HuH-7 (cell line): ENCODE measurements at regions not wholly inside any gene's neighbourhood (a gene's known extent, or its start where the extent isn't known, plus 50 kb on each side); places are given as distances from the start of the nearest gene placed in this dataset.
"Not testable (repeated sequence)": the region's sequence is repeated elsewhere in the genome, so short reads cannot be mapped to it uniquely, and the experiment has no call there.

Experiments
- DNase-seq: peaks from one replicate; pipeline ENCODE4 v3.0.0; 2011; ENCODE audit warnings: low spot score

DNA sequence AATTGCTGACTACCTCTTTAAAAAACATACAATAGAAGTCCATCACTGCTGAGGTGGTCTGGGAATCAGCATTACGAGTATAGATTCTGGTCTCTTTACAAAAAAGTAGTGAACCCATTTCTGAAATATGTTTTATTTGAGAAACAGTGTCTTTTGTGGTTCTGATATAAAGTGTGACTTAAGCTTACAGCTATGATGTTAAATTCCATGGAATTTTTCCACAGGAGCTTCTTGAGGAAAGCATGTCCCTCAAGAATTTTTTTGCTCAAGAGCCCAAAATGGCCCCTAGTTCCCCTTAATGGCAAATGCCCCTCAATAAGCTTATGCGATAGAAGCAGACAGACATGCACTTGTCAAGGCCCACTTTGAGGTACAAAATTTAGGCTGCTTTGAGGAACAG, 265.7 kb downstream of the FAM170A start:
- DNase-seq, result no peak

DNA sequence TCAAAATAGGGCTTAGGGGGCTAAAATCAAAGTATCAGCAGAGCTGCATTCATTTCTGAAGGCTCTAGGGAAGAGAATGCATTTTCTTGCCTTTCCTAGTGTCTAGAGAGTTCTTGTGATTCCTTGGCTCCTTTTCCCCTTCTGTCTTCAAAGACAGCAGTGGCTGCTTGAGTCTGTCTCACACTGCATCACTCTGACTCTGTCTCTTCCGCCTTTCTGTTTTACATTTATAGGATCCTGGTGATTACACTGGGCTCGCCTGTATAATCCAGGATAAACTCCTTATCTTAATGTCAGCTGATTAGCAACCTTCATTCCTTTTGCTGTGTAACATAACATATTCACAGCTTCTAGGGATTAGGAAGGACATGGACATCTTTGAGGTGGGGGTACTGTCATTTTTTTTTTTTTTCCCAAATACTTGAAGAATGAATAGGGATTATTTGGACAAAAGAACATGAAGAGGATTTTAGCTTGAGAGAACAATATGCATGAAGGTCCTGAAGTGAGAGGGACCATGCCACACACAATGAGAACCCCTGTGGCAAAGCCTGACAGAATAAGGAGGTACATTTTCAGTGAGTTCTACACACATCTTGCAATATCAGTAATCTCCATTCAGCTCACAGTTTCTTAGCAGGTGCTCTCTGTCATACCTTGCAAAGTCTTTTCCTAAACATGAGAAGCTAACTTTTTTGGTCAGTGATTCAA, 267.6 kb downstream of the FAM170A start:
- DNase-seq, result no peak

DNA sequence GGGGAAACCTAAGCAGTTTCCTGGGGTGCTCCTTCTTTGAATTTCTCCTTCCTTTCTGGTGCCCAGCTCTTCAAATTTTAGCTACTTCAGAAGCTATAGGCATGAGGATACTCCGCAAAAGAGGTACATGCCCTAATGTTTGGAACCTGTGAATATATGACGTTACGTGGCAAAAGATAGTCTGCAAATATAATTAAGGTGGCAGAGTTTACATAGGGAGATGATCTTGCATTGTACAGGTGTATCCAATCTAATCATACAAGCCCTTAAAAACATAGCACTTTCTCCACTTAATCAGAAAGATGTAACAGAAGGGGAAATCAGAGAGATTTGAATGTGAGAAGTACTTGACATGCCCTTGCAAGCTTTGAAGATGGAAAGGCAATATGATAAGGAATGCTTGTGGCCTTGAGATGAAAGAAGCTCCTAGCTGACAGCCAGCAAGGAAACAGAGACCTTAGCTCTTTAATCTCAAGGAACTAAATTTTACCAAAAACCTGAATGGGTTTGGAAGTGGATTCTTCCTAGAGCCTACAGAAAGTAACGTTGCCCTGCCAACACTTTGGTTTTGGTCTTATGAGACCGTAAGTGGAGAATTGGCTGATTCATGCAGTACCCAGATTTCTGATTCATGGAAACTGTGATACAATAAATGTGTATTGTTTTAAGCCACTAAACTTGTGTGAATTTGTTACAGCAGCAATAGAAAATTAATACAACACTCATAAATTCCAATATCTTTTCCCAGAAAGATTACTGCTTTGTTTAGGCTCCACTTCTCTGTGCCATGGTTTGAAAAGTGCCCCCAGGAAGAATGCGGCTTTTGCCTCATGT, 268.4 kb downstream of the FAM170A start:
- no peak for DNase-seq

DNA sequence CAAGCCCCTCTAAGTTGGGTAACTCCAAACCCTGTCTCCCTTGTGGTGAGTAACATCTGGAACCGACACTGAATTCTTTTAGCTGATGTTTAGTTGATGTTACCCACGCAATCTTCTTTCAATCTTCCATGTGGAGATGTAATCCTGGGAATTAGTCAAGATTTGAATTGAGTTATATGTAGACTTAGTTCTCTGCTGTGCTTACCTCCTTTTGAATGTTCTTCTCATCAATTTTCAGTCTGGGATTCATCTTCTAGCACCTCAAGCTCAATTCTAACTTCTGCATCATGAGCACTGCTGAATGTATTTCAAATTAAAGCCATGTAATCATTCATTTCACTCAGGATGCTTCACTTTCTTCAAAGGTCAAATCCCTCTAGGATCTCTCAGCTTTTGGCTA, 270.6 kb downstream of the FAM170A start:
- no peak for DNase-seq

DNA sequence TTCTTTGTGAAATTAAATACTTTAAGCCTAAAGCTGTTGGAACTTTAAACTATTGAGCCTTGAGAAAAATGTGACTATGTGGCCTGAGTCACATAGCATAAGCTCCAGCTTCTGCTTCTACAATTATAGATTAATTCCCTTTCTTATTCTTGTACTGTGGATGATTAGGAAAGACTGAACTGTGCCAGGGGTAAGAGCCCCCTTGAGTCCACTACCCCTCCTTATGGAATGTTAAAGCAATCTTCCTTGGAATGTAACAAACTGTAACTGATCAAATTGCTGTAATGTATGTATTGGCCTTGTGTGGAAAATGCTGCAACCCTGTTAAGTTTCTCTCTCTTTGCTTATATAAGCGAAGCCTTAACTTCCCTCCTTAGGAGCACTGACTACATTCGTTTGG, 273.2 kb downstream of the FAM170A start:
- no peak for DNase-seq

DNA sequence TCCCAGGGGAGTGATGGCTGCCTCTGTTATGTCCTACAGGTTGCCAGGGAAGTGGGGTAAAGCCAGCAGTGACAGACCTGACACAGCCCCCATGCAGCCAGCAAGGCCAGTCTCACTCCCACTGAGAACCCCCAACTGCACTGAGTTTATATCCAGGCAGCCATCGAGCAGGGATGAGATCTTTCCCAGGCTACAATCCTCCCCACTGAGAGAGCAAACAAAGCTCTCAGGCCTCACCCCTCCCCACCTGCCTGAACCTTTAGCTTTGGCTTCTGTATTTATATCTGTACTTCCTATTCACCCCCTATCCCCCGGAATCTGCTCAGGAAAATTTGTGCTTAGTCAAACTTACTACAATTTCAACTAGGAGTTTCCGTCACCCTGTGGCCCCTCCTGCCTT, 284.1 kb downstream of the FAM170A start:
- DNase-seq, result no peak

DNA sequence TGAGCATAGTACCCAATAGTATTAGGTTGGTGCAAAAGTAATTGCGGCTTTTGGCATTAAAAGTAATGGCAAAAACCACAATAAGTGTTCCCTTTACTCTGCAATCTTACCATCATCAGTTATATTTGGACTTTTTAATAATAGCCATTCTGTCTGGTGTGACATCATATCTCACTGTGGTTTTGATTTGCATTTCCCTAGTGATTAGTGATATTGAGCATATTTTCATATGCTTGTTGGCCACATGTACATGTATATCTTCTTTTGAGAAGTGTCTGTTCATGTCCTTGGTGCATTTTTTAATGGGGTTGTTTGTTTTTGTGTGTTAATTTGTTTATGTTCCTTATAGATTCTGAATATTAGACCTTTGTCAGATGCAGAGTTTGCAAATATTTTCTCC, 289.9 kb downstream of the FAM170A start:
- no peak for DNase-seq

DNA sequence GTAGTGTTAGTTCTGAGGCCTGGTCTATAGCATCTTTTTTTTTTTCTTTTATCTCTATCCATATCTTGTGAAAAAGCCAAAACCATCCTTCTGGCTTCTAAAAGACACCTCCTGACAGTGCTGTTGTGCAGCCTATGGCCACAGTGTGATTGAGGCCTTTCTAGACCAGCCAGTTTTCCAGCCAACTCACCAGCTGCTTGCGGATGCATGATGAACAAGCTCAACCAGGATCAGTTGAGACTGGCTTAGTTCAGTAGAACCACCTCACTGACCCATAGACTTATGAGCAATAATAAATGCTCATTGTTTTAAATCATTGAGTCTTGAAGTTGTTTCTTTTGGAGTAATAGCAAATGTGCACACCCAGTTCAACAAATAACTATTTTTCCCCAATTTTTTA, 296.9 kb downstream of the FAM170A start:
- no peak for DNase-seq

DNA sequence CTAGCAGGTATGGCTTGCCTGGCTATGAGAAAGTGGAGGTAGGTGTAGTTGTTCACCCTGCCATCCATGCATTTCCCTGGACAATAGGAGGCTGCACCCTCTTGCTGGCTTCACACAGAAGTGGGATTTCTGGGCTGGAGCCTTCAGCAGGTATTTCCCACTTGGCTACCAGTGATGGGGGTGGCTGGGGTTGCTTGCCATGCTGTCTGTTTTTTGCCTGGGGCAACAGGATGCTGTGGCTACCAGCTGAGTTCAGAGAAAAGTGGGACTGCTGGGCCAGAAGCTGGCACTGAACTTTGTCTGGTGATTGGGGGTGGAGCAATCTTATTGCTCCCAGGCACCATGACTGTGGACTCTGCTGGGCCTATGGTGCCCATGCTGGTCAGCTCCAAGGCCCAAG, 299.6 kb downstream of the FAM170A start:
- DNase-seq, result no peak

DNA sequence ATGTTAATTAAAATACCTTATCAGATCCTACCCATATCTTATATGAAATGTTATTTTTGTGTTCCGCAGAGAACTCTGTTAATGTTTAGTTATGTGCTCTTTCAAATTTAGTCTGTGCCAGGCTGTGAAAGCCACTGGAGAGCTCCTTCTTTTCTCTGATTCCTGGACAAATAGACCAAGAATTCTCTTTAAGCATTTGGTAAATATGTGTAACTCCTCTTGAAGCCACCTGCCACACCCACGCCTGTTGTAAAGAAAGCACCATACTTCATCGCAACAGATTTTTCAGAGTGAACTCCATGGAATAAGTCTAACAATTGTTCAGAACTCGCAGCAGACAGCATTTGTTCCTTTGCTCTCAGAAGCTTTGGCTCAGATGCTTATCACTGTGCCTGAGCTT, 301.1 kb downstream of the FAM170A start:
- DNase-seq, result no peak

DNA sequence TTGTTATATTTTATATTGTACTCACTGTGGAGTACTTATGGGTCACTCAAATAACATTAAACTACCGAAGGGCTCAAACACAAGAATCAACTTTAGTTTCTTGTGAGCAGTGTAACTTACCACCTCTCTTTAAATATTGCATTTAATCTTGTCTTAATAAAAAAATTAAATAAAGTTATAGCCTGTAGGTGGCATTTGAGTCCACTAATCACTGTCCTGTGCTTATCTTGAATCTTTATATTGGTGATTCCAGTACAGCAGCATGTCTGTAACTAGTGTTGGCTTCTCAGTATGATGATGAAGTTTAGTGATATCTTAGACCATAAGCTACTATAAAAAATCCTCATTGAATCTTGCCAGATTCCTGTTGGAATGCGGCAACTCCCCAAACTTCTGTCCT, 313.8 kb downstream of the FAM170A start:
- DNase-seq, result no peak

DNA sequence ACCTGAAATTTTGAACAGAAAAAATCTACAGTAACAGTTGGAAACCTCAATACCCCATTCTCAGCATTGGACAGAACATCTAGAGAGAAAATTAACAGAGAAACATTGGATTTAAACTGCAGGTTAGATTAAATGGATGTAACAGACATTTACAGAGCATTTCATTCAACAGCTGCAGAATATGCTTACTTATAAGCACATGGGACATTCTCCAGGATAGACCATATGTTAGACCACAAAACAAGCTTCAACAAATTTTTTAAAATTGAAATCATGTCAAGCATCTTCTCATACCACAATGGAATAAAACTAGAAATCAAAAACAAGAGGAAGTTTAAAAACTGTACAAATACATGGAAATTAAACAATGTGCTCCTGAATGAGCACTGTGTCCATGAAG, 316.3 kb downstream of the FAM170A start:
- no peak for DNase-seq

DNA sequence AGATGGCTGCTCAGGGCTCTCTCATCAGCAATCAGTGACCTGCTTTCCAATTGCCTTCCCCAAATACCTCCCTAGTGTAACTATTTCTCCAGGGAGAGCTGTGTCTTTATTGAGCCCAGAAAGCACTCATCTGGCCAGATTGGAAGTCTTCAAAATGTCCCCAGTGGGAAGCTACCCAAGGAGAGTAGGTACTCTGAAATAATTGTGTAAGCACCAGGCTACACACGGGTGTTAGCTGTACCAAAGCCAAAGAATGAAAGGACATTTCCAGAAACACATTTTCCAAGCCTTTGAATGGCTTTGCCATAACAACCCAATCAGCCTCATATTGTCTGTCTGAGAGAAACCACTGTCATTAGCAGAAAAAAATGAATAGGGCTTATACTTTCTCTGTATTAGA, 318.8 kb downstream of the FAM170A start:
- no peak for DNase-seq

DNA sequence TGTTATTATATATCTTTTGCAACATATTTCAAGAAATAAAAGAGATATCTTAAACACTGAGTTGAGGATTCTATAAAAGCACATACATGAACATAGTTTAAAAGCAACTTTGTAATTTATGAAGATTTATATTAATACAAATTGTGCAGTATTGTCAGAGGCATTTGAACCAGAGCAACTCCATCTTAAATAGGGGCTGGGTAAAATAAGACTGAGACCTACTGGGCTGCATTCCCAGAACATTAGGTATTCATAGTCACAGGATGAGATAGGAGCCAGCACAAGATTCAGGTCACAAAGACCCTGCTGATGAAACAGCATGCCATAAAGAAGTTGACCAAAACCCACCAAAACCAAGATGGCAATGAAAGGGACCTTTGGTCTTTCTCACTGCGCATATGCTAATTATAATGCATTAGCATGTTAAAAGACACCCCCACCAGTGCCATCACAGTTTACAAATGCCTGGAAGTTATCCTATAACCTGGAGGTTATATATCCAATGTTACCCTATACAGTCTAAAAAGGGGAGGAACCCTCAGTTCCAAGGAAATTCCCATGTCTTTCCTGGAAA, 320.2 kb downstream of the FAM170A start:
- DNase-seq, result no peak

DNA sequence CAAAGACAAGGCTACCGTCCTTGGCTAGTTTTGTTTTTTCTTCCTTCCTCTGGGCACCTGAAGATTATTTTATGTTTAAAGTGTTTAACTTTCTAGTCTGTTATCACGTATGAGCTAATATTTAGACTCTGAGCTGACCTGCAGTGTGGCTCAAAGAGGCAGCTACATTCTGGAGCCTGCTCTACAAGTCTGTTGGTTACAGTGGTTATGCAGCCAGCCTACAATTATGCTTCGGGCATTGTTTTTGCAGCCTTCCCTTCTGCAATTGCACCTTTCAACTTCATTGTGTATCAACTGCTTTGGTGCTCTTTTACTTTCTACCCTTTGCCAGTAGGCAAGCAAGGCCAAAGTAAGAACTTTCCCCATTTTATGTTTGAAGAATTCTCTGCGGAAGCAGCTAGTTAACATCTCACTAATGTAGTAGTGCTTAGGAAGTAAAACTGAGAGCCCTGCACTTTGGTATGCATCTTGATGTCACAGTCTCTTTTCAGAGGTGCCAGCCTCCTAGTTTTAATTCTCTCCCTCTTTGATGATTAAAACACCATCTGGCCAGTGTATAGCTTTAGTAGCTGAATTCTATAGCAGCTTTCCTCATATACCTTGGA, 322.1 kb downstream of the FAM170A start:
- no peak for DNase-seq

DNA sequence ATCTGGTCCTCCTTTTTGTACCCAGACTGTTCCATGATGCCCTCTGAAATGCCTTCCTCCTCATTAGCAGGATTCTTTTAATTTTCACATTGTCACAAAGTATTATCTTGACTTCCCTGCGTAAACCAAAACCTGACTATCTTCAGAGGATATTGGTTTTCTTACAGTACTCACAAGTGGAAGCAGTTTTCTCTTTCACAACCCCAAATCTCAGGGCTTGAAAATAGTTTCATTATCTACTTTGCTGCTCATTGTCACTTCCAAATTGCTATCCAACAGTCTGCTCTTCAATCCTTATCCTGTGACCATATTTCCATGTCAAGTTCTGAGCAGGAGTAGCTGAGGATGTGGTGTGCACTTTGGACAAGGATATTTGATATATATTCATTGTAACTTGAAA, 324.1 kb downstream of the FAM170A start:
- DNase-seq, result no peak

DNA sequence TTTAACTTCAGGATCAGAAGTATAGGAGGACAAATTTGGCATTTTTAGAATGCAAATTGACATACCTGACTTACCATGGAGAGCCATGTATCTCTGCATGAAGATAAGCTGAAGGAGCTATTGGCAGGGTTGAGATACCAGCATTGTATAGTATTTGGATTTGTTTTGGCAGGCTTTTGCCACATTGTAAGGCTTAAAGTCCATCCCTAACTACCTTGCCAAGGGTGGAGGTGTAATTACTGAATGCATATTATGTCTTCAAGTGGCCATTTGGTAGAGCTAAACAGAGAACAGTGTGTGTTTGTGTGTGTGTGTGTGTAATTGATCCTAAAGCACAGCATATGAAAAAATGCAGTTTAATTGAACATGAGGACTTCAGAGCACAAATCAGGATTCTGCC, 324.7 kb downstream of the FAM170A start:
- DNase-seq, result no peak

DNA sequence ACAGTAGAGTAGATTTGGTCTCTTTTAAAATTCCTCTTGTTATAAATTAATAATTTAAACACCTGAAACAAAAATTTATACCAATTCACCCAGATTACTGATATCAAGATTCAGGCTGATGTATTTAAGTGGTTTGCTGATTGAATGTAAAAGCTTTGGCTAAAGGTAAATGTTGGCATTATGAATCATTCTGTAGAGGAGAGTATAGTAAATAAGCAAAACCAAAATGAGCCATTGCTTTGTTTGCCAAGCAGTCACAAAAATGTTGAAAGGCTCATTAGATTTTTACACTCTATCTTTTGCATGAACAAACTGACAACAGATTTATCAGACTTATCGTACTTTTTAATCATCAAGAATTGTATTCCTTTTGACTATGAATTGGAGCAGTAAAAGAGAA, 332.6 kb downstream of the FAM170A start:
- no peak for DNase-seq

DNA sequence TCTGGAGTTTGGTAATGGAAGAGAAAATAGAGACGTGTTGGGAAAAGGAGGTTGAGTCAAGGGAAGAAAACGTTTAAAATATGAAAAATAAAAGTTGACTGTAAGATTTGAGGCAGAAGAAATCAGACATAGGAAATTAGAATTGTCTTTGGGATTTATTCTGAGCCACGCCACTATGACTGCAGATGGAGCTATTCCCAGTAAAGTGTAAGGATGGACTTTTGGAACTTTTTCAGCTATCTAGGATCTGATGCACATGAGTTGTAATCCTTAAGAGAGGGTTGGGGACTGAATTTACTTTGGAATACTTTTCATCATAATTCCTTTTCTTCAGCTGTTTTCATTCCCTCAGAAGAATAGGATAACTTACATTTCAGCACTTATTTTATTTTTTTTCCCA, 336.7 kb downstream of the FAM170A start:
- no peak for DNase-seq

DNA sequence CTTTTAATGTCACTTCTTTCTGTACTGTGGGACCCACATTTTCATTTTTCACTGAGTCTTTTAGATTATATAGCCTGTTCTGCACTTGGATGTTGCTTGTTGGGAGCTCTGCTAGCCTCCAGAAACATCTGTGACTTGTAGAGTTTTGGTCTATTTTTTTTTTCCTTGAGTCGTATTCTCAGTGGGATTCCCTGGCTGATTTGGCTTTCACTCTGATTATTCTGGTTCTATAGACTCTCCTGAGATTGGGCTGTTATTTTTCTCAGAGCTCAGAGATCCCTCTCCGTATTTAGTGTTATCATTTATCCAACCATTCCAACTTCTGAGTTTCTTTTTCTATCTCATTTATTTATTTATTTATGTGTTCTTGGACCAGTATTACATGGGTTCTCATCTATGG, 339.3 kb downstream of the FAM170A start:
- no peak for DNase-seq

DNA sequence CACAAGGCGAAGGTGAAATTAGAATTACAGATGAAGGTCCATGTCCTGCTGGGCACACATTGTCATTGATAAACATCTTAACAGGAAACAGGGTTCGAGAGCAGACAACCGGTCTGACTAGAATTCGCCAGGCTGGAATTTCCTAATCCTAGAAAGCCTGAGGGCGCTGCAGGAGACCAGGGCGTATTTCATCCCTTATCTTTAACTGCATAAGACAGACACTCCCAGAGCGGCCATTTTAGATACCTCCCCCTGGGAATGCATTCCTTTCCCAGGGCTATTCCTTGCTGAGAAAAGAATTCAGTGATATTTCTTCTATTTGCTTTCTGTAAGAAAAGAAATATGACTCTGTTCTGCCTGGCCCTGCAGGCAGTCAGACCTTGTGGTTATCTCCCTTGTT, 357.7 kb downstream of the FAM170A start:
- DNase-seq, result not testable (repeated sequence)

DNA sequence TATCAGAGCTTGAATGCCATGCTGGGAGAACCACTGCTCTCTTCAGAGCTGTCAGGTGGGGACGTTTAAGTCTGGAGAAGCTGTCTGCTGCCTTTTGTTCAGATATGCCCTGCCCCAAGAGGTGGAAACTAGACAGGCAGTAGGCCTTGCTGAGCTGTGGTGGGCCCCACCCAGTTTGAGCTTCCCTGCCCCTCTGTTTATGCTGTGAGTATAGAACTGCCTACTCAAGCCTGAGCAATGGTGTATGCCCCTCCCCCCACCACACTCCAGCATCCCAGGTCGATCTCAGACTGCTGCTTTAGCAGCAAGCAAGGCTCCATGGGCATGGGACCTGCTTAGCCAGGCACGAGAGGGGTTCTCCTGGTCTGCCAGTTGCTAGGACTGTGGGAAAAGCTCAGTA, 362.3 kb downstream of the FAM170A start:
- DNase-seq, result no peak

DNA sequence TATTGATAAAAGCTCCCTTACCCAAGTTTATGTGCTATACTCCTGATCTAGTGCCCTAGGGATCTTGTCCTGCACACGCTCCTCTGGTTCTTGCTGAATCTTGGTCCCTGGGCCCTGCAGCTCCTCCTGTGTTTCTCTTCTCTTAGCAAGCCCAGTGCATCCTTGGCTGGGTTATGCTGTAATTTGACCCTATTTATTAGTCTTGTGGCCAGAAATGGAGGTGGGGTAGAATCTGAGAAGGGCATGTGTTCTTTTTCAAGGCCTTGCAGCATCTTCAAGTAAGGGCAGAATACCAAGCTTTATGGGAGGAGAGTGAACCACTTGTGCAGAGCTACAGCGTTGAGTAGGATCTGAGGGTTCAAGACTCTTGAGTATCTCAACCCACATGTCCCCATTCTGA, 366.8 kb downstream of the FAM170A start:
- DNase-seq, result no peak
